HepG2 (cell line): ENCODE measurements at regions not wholly inside any gene's neighbourhood (a gene's known extent, or its start where the extent isn't known, plus 50 kb on each side); places are given as distances from the start of the nearest gene placed in this dataset.

ENCODE experiments used
- ATAC-seq: fragments of 200-7000 bp; cut with Tn5 transposase; 3 replicates; pipeline ENCODE4 v1.9.1; 2020; ENCODE audit warnings: mild to moderate bottlenecking, moderate library complexity
- BruUV-seq: library from RNA; stranded (reverse); fragments of 400-500 nt; replicated peaks from 2 replicates; lab custom pipeline; 2021; lab: Mats Ljungman, UMichigan
- CTCF ChIA-PET: fragments of 300-600 bp; formaldehyde crosslinking; extraction: SDS; loops from one replicate; lab custom pipeline; 2021; ENCODE audit warnings: low total read pairs, inconsistent platforms, low intra/inter-chr PET ratio; lab: Yijun Ruan, JAX
- POLR2A ChIA-PET: fragments of 350-600 bp; sonication (Branson Sonifier 250); formaldehyde crosslinking; loops from one replicate; lab custom pipeline; 2020; ENCODE audit warnings: antibody characterized with exemption, inconsistent platforms; lab: Yijun Ruan, JAX
- DNase-seq: peaks from one replicate; pipeline ENCODE4 v3.0.0-alpha.2; 2015; ENCODE audit warnings: low spot score
- FAIRE-seq: peaks from 3 replicates; lab custom pipeline; 2011; peaks lifted over from hg19 to GRCh38; lab: Jason Lieb, UNC
- H2AFZ ChIP-seq: one replicate; pipeline ENCODE4 v1.6.1; 2011; ENCODE audit warnings: low read length, inconsistent platforms
- H3K27ac ChIP-seq: fragments of 300-600 bp; 3 replicates; pipeline ENCODE4 v1.8.0; 2011; ENCODE audit warnings: mixed run types, mild to moderate bottlenecking, mixed read lengths, low read length, inconsistent platforms; ENCODE audit not compliant: insufficient read depth; ENCODE audit errors: extremely low read length
- H3K27me3 ChIP-seq, 2 experiments: fragments of 200-600 bp in 1 of 2; 2 replicates in 1 of 2; 3 replicates in 1 of 2; pipeline versions ENCODE4 v1.6.0 to v1.8.0; 2011; ENCODE audit warnings: low read length in 2 of 2, mild to moderate bottlenecking in 2 of 2, moderate library complexity in 2 of 2, inconsistent platforms in 1 of 2; ENCODE audit not compliant: insufficient read depth in 2 of 2, control insufficient read depth in 1 of 2
- H3K36me3 ChIP-seq, 2 experiments: fragments of 200-600 bp in 1 of 2; replicated peaks in 1 of 2; 2 replicates in 1 of 2; 3 replicates in 1 of 2; pipeline versions ENCODE4 v1.5.1 to v1.8.0; 2011; ENCODE audit warnings: low read length in 2 of 2, inconsistent platforms in 1 of 2; ENCODE audit not compliant: insufficient read depth in 2 of 2, control insufficient read depth in 1 of 2
- H3K4me1 ChIP-seq: 2 replicates; pipeline ENCODE4 v1.5.1; 2012; ENCODE audit warnings: low read length, inconsistent platforms; ENCODE audit not compliant: insufficient read depth
- H3K4me2 ChIP-seq: 2 replicates; pipeline ENCODE4 v1.6.0; 2011; ENCODE audit warnings: low read depth, low read length, inconsistent platforms
- H3K4me3 ChIP-seq, 3 experiments: fragments of 200-600 bp in 1 of 3; sonication (generic), shearing (Covaris generic) in 1 of 3; replicated peaks in 1 of 3; 2 replicates each; pipeline ENCODE4 v1.5.1; 2011 to 2016; ENCODE audit warnings: low read length in 3 of 3, inconsistent platforms in 2 of 3, low read depth in 2 of 3, mild to moderate bottlenecking in 2 of 3, control low read depth in 1 of 3, mixed read lengths in 1 of 3; ENCODE audit not compliant: insufficient read depth in 1 of 3
- H3K79me2 ChIP-seq: one replicate; pipeline ENCODE4 v1.6.1; 2011; ENCODE audit warnings: low read length, inconsistent platforms; ENCODE audit not compliant: insufficient read depth
- H3K9ac ChIP-seq: 2 replicates; pipeline ENCODE4 v1.6.0; 2011; ENCODE audit warnings: mild to moderate bottlenecking, low read depth, low read length, inconsistent platforms; ENCODE audit not compliant: insufficient read depth
- H3K9me3 ChIP-seq: 2 replicates; pipeline ENCODE4 v1.5.1; 2012; ENCODE audit warnings: mild to moderate bottlenecking, low read length
- H4K20me1 ChIP-seq: 2 replicates; pipeline ENCODE4 v1.6.0; 2011; ENCODE audit warnings: inconsistent platforms, mild to moderate bottlenecking, low read length, moderate library complexity; ENCODE audit not compliant: insufficient read depth
- ATAD3A ChIP-seq: sonication (generic); formaldehyde crosslinking; IDR thresholded peaks from 2 replicates; pipeline ENCODE4 v1.4.0; 2020; ENCODE audit warnings: missing genetic modification reagents
- DPF2 ChIP-seq: sonication (generic); formaldehyde crosslinking; IDR thresholded peaks from 2 replicates; pipeline ENCODE4 v1.4.0; 2020; ENCODE audit warnings: mild to moderate bottlenecking, low read depth, missing genetic modification reagents, borderline replicate concordance
- GLI4 ChIP-seq: sonication (generic); formaldehyde crosslinking; IDR thresholded peaks from 2 replicates; pipeline ENCODE4 v1.5.1; 2020; ENCODE audit warnings: missing genetic modification reagents, mild to moderate bottlenecking, moderate library complexity, borderline replicate concordance
- HMGXB4 ChIP-seq, 2 experiments: sonication (generic) in 1 of 2; formaldehyde crosslinking in 1 of 2; IDR thresholded peaks; 2 replicates each; pipeline versions ENCODE4 v1.4.0 to v1.6.1; 2018 to 2020; ENCODE audit warnings: missing genetic modification reagents in 2 of 2, borderline replicate concordance in 1 of 2, low read depth in 1 of 2, mild to moderate bottlenecking in 1 of 2, missing biosample characterization in 1 of 2
- HNRNPL ChIP-seq: fragments of 200-400 bp; formaldehyde crosslinking; IDR thresholded peaks from 2 replicates; pipeline ENCODE4 v1.6.1; 2017; ENCODE audit warnings: mild to moderate bottlenecking, low read depth, low read length
- REXO4 ChIP-seq: sonication (generic); formaldehyde crosslinking; IDR thresholded peaks from 2 replicates; pipeline ENCODE4 v1.8.0; 2022; ENCODE audit warnings: missing genetic modification reagents, mild to moderate bottlenecking, borderline replicate concordance
- SRSF9 ChIP-seq: fragments of 200-400 bp; formaldehyde crosslinking; IDR thresholded peaks from 2 replicates; pipeline ENCODE4 v1.6.1; 2018; ENCODE audit warnings: borderline replicate concordance, mild to moderate bottlenecking, low read depth, low read length; ENCODE audit not compliant: insufficient read depth, poor library complexity, severe bottlenecking
- SSRP1 ChIP-seq: IDR thresholded peaks from 2 replicates; pipeline ENCODE4 v1.6.1; 2016; ENCODE audit warnings: control low read depth
- SUZ12 ChIP-seq: fragments of 150-350 bp; IDR thresholded peaks from 2 replicates; pipeline ENCODE4 v1.6.1; 2014; ENCODE audit warnings: low read depth, low read length
- TFE3 ChIP-seq: IDR thresholded peaks from 2 replicates; pipeline ENCODE4 v1.6.1; 2016
- ZNF251 ChIP-seq: sonication (generic); formaldehyde crosslinking; IDR thresholded peaks from 2 replicates; pipeline ENCODE4 v1.9.0; 2021; ENCODE audit warnings: mild to moderate bottlenecking, missing genetic modification reagents
- ZNF644 ChIP-seq: IDR thresholded peaks from 2 replicates; pipeline ENCODE4 v1.6.1; 2016; ENCODE audit warnings: low read depth
- ZNF766 ChIP-seq: sonication (generic); formaldehyde crosslinking; IDR thresholded peaks from 2 replicates; pipeline ENCODE4 v1.5.0; 2020; ENCODE audit warnings: missing genetic modification reagents, borderline replicate concordance
- WGBS: methylation state at CpG from one replicate; pipeline ENCODE4 v1.1.6; 2017; ENCODE audit warnings: low lambda C conversion rate; 5-methylcytosine and 5-hydroxymethylcytosine counted together
- in situ Hi-C: cut with HindIII; loops from 2 replicates; pipeline ENCODE4 v1.10.0; 2017; ENCODE audit warnings: low pct_unique_long_range_greater_than_20kb; ENCODE audit not compliant: extremely low pct_ligation_motif_present
- intact Hi-C: fragments of 100-400 bp; cut with micrococcal nuclease; formaldehyde crosslinking; loops from one replicate; pipeline ENCODE4 v1.10.0; 2022; ENCODE audit not compliant: unreplicated experiment

- POLR2A ChIA-PET, result no interaction called here
- no TSS peak for BruUV-seq
- ATAC-seq, result no peak
- 48% methylated on average over 2 of the region's 2 CpGs for WGBS
- Histone ChIP-seq H4K20me1 (no peaks in the 10 kb centered on the region), H2AFZ (no peak overlapping the region), H3K27ac (no peak overlapping the region), H3K9ac (no peak overlapping the region), H3K27me3 (no peaks in the 10 kb centered on the region), H3K36me3 (no peaks in the 10 kb centered on the region), H3K79me2 (no peaks in the 10 kb centered on the region), H3K4me3 (no peak overlapping the region), H3K9me3 (no peaks in the 10 kb centered on the region), H3K4me2 (no peak overlapping the region), H3K4me1 (peaks cover 21% of the 10 kb centered on the region)
- intact Hi-C loops, result no loop called here
- DNase-seq, result no peak
- TF ChIP-seq ZNF644 (no peak), ZNF251 (CRISPR knock-in tag) (no peak)
- no peak for FAIRE-seq
- CTCF ChIA-PET, result no interaction called here
- in situ Hi-C loops, result no loop called here
Measured at GRCh38 chr6:21713481-21713880, 119.9 kb downstream of the SOX4 start.

GRCh38 chr6:21715180-21715579, 121.6 kb downstream of the SOX4 start:
- intact Hi-C loops, result no loop called here
- no peak for ATAC-seq
- 88% methylated on average over 5 of the region's 5 CpGs for WGBS
- Histone ChIP-seq H3K4me2 (no peak overlapping the region), H3K4me3 (no peak overlapping the region), H3K9ac (no peak overlapping the region)
- TF ChIP-seq GLI4, result no peak
- TF ChIP-seq SUZ12, result no peak
- TF ChIP-seq TFE3 (CRISPR knock-in tag), result no peak
- no peak for TF ChIP-seq HMGXB4 (CRISPR knock-in tag; IDR thresholded peaks at IDR 0.05; ENCODE audit: borderline replicate concordance in 1 of 2, low read depth in 1 of 2)
- no peak for TF ChIP-seq HNRNPL
- no peak for TF ChIP-seq REXO4 (CRISPR knock-in tag)
- no peak for TF ChIP-seq DPF2 (CRISPR knock-in tag)
- no peak for TF ChIP-seq SSRP1 (CRISPR knock-in tag)
- no peak for TF ChIP-seq ATAD3A (CRISPR knock-in tag)
- no peak for TF ChIP-seq SRSF9
- no peak for TF ChIP-seq ZNF766
- TF ChIP-seq, all 625 proteins: peak for 0
- no peaks in the 10 kb centered on the region for H4K20me1 ChIP-seq
- ChIA-PET CTCF (no interaction called here), POLR2A (no interaction called here)
- H2AFZ ChIP-seq, result no peak overlapping the region
- H3K36me3 ChIP-seq, result no peaks in the 10 kb centered on the region
- no peak for DNase-seq
- H3K9me3 ChIP-seq, result no peaks in the 10 kb centered on the region
- BruUV-seq, result no TSS peak
- FAIRE-seq, result no peak
- in situ Hi-C loops, result no loop called here
- H3K4me1 ChIP-seq, result peaks cover 21% of the 10 kb centered on the region
- H3K79me2 ChIP-seq, result no peaks in the 10 kb centered on the region
- H3K27ac ChIP-seq, result no peak overlapping the region
- no peaks in the 10 kb centered on the region for H3K27me3 ChIP-seq
